Transverse colon (tissue), 4 donors: ENCODE measurements at regions not wholly inside any gene's neighbourhood (a gene's known extent, or its start where the extent isn't known, plus 50 kb on each side); places are given as distances from the start of the nearest gene placed in this dataset.
"Not testable (repeated sequence)": the region's sequence is repeated elsewhere in the genome, so short reads cannot be mapped to it uniquely, and the experiment has no call there.

Experiments
- CTCF ChIP-seq, 5 experiments: fragments of 200-600 bp in 3 of 5; fragments of 450-650 bp in 2 of 5; sonication (generic) in 3 of 5; IDR thresholded peaks; 1 replicate in 2 of 5; 2 replicates in 3 of 5; pipeline ENCODE4 v1.5.1; 2016 to 2017; ENCODE audit warnings: antibody characterized with exemption in 5 of 5, inconsistent platforms in 3 of 5, mild to moderate bottlenecking in 2 of 5, moderate library complexity in 1 of 5
- POLR2A ChIP-seq: fragments of 450-650 bp; IDR thresholded peaks from one replicate; pipeline ENCODE4 v1.6.1; 2016; ENCODE audit warnings: antibody characterized with exemption, mild to moderate bottlenecking, moderate library complexity
- POLR2AphosphoS5 ChIP-seq, 3 donors: sonication (generic); formaldehyde crosslinking; IDR thresholded peaks; one replicate each; pipeline ENCODE4 v1.6.1; 2016; ENCODE audit warnings: antibody characterized with exemption in 3 of 3

GRCh38 chr22:26972915-26973314 lies 315.5 kb downstream of the MIAT start:
- not testable (repeated sequence) for TF ChIP-seq POLR2A; POLR2AphosphoS5 (IDR thresholded peaks at IDR 0.05); CTCF (IDR thresholded peaks at IDR 0.05)
